ENCODE measurements at regions not wholly inside any gene's neighbourhood (a gene's known extent, or its start where the extent isn't known, plus 50 kb on each side); places are given as distances from the start of the nearest gene placed in this dataset.

DNA sequence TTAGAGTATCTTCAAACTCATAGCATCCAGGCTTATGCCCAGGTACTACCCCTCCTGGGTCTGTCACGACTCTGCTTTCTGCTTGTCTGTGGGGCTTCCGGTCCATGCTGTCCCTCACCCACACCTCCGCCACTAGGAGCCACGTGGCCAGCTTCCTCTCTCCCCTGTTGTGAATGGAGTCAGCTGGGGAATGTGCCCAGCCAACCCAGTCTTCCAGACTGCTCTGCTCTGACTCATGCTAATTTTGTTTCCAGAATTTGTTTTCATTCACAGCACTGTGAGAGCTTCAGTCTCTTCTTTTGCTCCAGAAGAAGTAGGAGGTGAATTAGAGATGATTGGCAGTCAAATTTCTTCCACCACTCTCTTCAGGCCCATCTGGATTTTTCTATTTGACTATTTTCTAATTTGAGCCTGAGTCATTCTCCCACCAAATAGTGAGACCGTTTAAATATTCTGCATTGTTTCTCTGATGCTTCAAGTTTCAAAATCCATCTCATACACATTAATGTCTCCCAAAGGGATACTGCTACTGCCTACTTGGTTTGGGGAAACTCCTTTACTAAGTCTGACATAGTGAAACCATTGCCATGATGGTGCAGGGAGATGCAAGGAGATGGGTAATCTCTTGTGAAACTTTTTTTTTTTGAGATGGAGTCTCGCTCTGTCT, 424.1 kb upstream of the KIF2A start:
- H3F3A ChIP-seq (replicated peaks; ENCODE audit: insufficient read depth) = no peaks in the 10 kb centered on the region
- DNase-seq = no peak
- H3K4me2 ChIP-seq = no peak overlapping the region
- TF ChIP-seq CHD2 (IDR thresholded peaks at IDR 0.05; ENCODE audit: low read length, partially characterized antibody) = no peak
- TF ChIP-seq FOXJ3 (CRISPR knock-in tag; IDR thresholded peaks at IDR 0.05) = no peak
- TF ChIP-seq, protein P1, sequence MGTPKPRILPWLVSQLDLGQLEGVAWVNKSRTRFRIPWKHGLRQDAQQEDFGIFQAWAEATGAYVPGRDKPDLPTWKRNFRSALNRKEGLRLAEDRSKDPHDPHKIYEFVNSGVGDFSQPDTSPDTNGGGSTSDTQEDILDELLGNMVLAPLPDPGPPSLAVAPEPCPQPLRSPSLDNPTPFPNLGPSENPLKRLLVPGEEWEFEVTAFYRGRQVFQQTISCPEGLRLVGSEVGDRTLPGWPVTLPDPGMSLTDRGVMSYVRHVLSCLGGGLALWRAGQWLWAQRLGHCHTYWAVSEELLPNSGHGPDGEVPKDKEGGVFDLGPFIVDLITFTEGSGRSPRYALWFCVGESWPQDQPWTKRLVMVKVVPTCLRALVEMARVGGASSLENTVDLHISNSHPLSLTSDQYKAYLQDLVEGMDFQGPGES (IDR thresholded peaks at IDR 0.05; ENCODE audit: low read depth, low read length) = no peak
- no peak for TF ChIP-seq NFIC (IDR thresholded peaks at IDR 0.05; ENCODE audit: borderline replicate concordance)
- TF ChIP-seq GABPA (IDR thresholded peaks at IDR 0.05; ENCODE audit: low read depth) = no peak
- no peak overlapping the region for H3K9ac ChIP-seq
- POLR2A ChIA-PET = no interaction called here
- H3K9me3 ChIP-seq = no peaks in the 10 kb centered on the region
- H3K79me2 ChIP-seq (ENCODE audit: insufficient read depth) = no peaks in the 10 kb centered on the region
- H3K36me3 ChIP-seq (replicated peaks in 1 of 2; ENCODE audit: control insufficient read depth in 1 of 2, insufficient read depth in 2 of 2, low read length in 1 of 2) = no peaks in the 10 kb centered on the region
- H3K9me2 ChIP-seq = no peaks in the 10 kb centered on the region
- peaks cover 0 to 12% of the 10 kb centered on the region in 2 experiments; a peak in 1 of 4 replicates for H3K4me1 ChIP-seq (ENCODE audit: control insufficient read depth in 1 of 2, insufficient read depth in 2 of 2, low read depth in 1 of 2, low read length in 1 of 2)
- no peak overlapping the region for H3K4me3 ChIP-seq (ENCODE audit: low read depth in 2 of 2, low read length in 1 of 2)
- CTCF ChIA-PET = no interaction called here
- WGBS (ENCODE audit: low lambda C conversion rate) = 48% methylated on average over 6 of the region's 6 CpGs
- no peaks in the 10 kb centered on the region for H3K27me3 ChIP-seq (ENCODE audit: insufficient read depth)
- H3K27ac ChIP-seq (ENCODE audit: low read depth in 2 of 2, low read length in 1 of 2) = no peak overlapping the region
- no peak overlapping the region for H2AFZ ChIP-seq (ENCODE audit: low read depth)
- no peaks in the 10 kb centered on the region for H4K20me1 ChIP-seq (ENCODE audit: insufficient read depth)

- Histone ChIP-seq H3K27ac (ENCODE audit: low read depth in 2 of 2, low read length in 1 of 2) (no peak overlapping the region), H3K9me3 (no peaks in the 10 kb centered on the region), H3K9ac (no peak overlapping the region), H2AFZ (ENCODE audit: low read depth) (no peak overlapping the region), H3K4me1 (ENCODE audit: control insufficient read depth in 1 of 2, insufficient read depth in 2 of 2, low read depth in 1 of 2, low read length in 1 of 2) (peaks cover 0 to 11% of the 10 kb centered on the region in 2 experiments; a peak in 1 of 4 replicates), H3F3A (replicated peaks; ENCODE audit: insufficient read depth) (no peaks in the 10 kb centered on the region), H3K9me2 (no peaks in the 10 kb centered on the region), H3K27me3 (ENCODE audit: insufficient read depth) (no peaks in the 10 kb centered on the region), H3K4me3 (ENCODE audit: low read depth in 2 of 2, low read length in 1 of 2) (no peak overlapping the region), H4K20me1 (ENCODE audit: insufficient read depth) (no peaks in the 10 kb centered on the region), H3K36me3 (replicated peaks in 1 of 2; ENCODE audit: control insufficient read depth in 1 of 2, insufficient read depth in 2 of 2, low read length in 1 of 2) (no peaks in the 10 kb centered on the region), H3K4me2 (no peak overlapping the region), H3K79me2 (ENCODE audit: insufficient read depth) (no peaks in the 10 kb centered on the region)
- 68% methylated on average over 9 of the region's 9 CpGs for WGBS (ENCODE audit: low lambda C conversion rate)
- ChIA-PET POLR2A (no interaction called here), CTCF (no interaction called here)
- DNase-seq = no peak
- TF ChIP-seq FOSL2 (IDR thresholded peaks at IDR 0.05; ENCODE audit: borderline replicate concordance, low read depth) = no peak
- TF ChIP-seq USF1 (IDR thresholded peaks at IDR 0.05; ENCODE audit: borderline replicate concordance, low read depth) = no peak
- TF ChIP-seq FOXJ3 (CRISPR knock-in tag; IDR thresholded peaks at IDR 0.05) = no peak
- no peak for TF ChIP-seq RFX5 (IDR thresholded peaks at IDR 0.05; ENCODE audit: low read length)
- TF ChIP-seq MEF2A (IDR thresholded peaks at IDR 0.05; ENCODE audit: borderline replicate concordance, low read depth) = no peak
- TF ChIP-seq REST (IDR thresholded peaks at IDR 0.05; ENCODE audit: low read depth, low read length) = no peak
- no peak for TF ChIP-seq GABPA (IDR thresholded peaks at IDR 0.05; ENCODE audit: low read depth)
- TF ChIP-seq RXRA (IDR thresholded peaks at IDR 0.05; ENCODE audit: borderline replicate concordance, low read depth) = no peak
- TF ChIP-seq CHD2 (IDR thresholded peaks at IDR 0.05; ENCODE audit: low read length, partially characterized antibody) = no peak
- TF ChIP-seq YY1 (IDR thresholded peaks at IDR 0.05; ENCODE audit: low read depth) = no peak
- TF ChIP-seq, protein P2, sequence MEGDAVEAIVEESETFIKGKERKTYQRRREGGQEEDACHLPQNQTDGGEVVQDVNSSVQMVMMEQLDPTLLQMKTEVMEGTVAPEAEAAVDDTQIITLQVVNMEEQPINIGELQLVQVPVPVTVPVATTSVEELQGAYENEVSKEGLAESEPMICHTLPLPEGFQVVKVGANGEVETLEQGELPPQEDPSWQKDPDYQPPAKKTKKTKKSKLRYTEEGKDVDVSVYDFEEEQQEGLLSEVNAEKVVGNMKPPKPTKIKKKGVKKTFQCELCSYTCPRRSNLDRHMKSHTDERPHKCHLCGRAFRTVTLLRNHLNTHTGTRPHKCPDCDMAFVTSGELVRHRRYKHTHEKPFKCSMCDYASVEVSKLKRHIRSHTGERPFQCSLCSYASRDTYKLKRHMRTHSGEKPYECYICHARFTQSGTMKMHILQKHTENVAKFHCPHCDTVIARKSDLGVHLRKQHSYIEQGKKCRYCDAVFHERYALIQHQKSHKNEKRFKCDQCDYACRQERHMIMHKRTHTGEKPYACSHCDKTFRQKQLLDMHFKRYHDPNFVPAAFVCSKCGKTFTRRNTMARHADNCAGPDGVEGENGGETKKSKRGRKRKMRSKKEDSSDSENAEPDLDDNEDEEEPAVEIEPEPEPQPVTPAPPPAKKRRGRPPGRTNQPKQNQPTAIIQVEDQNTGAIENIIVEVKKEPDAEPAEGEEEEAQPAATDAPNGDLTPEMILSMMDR (IDR thresholded peaks at IDR 0.05) = no peak
- TF ChIP-seq GATA2 (CRISPR knock-in tag; IDR thresholded peaks at IDR 0.05) = no peak
- TF ChIP-seq, protein P3, sequence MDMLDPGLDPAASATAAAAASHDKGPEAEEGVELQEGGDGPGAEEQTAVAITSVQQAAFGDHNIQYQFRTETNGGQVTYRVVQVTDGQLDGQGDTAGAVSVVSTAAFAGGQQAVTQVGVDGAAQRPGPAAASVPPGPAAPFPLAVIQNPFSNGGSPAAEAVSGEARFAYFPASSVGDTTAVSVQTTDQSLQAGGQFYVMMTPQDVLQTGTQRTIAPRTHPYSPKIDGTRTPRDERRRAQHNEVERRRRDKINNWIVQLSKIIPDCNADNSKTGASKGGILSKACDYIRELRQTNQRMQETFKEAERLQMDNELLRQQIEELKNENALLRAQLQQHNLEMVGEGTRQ (IDR thresholded peaks at IDR 0.05; ENCODE audit: borderline replicate concordance, low read depth, low read length) = no peak
- TF ChIP-seq TEAD4 (IDR thresholded peaks at IDR 0.05; ENCODE audit: borderline replicate concordance, insufficient read depth) = no peak
Observed at GRCh38 chr5:61882901-61883500, 423.0 kb upstream of the KIF2A start.
